HepG2 (cell line): ENCODE measurements at regions not wholly inside any gene's neighbourhood (a gene's known extent, or its start where the extent isn't known, plus 50 kb on each side); places are given as distances from the start of the nearest gene placed in this dataset.

Experiments used
- BRD4 ChIP-seq: sonication (generic); formaldehyde crosslinking; IDR thresholded peaks from 2 replicates; pipeline ENCODE4 v1.4.0; 2020; ENCODE audit warnings: missing genetic modification reagents
- MIER2 ChIP-seq: IDR thresholded peaks from 2 replicates; pipeline ENCODE4 v1.6.1; 2016; ENCODE audit warnings: missing biosample characterization, missing genetic modification reagents
- MXI1 ChIP-seq: IDR thresholded peaks from 3 replicates; pipeline ENCODE4 v1.6.1; 2012; ENCODE audit warnings: low read depth, low read length, inconsistent platforms, borderline replicate concordance
- NFRKB ChIP-seq: fragments of 450-650 bp; IDR thresholded peaks from 2 replicates; pipeline ENCODE4 v1.6.1; 2017
- SAFB2 ChIP-seq: sonication (generic); formaldehyde crosslinking; IDR thresholded peaks from 2 replicates; pipeline ENCODE4 v1.5.1; 2020; ENCODE audit warnings: missing genetic modification reagents, low read depth, mild to moderate bottlenecking, borderline replicate concordance
- SRF ChIP-seq: IDR thresholded peaks from 2 replicates; pipeline ENCODE4 v1.6.1; 2011; ENCODE audit warnings: mild to moderate bottlenecking, low read depth, low read length, moderate library complexity
- SRSF9 ChIP-seq: fragments of 200-400 bp; formaldehyde crosslinking; IDR thresholded peaks from 2 replicates; pipeline ENCODE4 v1.6.1; 2018; ENCODE audit warnings: borderline replicate concordance, mild to moderate bottlenecking, low read depth, low read length; ENCODE audit not compliant: insufficient read depth, poor library complexity, severe bottlenecking
- SUZ12 ChIP-seq: fragments of 150-350 bp; IDR thresholded peaks from 2 replicates; pipeline ENCODE4 v1.6.1; 2014; ENCODE audit warnings: low read depth, low read length
- U2AF2 ChIP-seq: fragments of 200-400 bp; formaldehyde crosslinking; IDR thresholded peaks from 2 replicates; pipeline ENCODE4 v1.6.1; 2017; ENCODE audit warnings: low read depth, mild to moderate bottlenecking, low read length
- ZFAT ChIP-seq: sonication (generic); formaldehyde crosslinking; conservative IDR thresholded peaks from 2 replicates; pipeline ENCODE4 v1.8.1; 2023; ENCODE audit warnings: missing genetic modification reagents, inconsistent platforms
- ZNF24 ChIP-seq: fragments of 450-650 bp; IDR thresholded peaks from 2 replicates; pipeline ENCODE4 v1.6.1; 2017; ENCODE audit warnings: antibody characterized with exemption, mild to moderate bottlenecking
- ZNF678 ChIP-seq: sonication (generic); formaldehyde crosslinking; IDR thresholded peaks from 2 replicates; pipeline ENCODE4 v1.4.0; 2020; ENCODE audit warnings: mild to moderate bottlenecking, missing genetic modification reagents
- ZNF775 ChIP-seq: sonication (generic); formaldehyde crosslinking; IDR thresholded peaks from 2 replicates; pipeline ENCODE4 v1.4.0; 2020; ENCODE audit warnings: missing genetic modification reagents, mild to moderate bottlenecking, moderate library complexity, borderline replicate concordance
- ZNF781 ChIP-seq: sonication (generic); formaldehyde crosslinking; IDR thresholded peaks from 2 replicates; pipeline ENCODE4 v1.5.1; 2020; ENCODE audit warnings: borderline replicate concordance, mild to moderate bottlenecking, missing genetic modification reagents; ENCODE audit errors: not compliant biosample characterization
- TF ChIP-seq, protein P1 (sequence below): sonication (generic); formaldehyde crosslinking; IDR thresholded peaks from 2 replicates; pipeline ENCODE4 v1.8.0; 2022; ENCODE audit warnings: mild to moderate bottlenecking, missing genetic modification reagents, moderate library complexity
- TF ChIP-seq, protein P2 (sequence below): sonication (generic); formaldehyde crosslinking; IDR thresholded peaks from 2 replicates; pipeline ENCODE4 v1.5.0; 2020; ENCODE audit warnings: missing genetic modification reagents
- TF ChIP-seq, protein P3 (sequence below): sonication (generic); formaldehyde crosslinking; IDR thresholded peaks from 2 replicates; pipeline ENCODE4 v1.4.0; 2020; ENCODE audit warnings: missing genetic modification reagents
- TF ChIP-seq, protein P4 (sequence below): sonication (generic); formaldehyde crosslinking; IDR thresholded peaks from 2 replicates; pipeline ENCODE4 v1.4.0; 2020; ENCODE audit warnings: missing genetic modification reagents
- TF ChIP-seq, protein P5 (sequence below): sonication (generic); formaldehyde crosslinking; IDR thresholded peaks from 2 replicates; pipeline ENCODE4 v1.4.0; 2020; ENCODE audit warnings: mild to moderate bottlenecking, missing genetic modification reagents
- TF ChIP-seq, protein P6 (sequence below): sonication (generic); formaldehyde crosslinking; IDR thresholded peaks from 2 replicates; pipeline ENCODE4 v1.9.0; 2021; ENCODE audit warnings: missing genetic modification reagents, borderline replicate concordance

DNA sequence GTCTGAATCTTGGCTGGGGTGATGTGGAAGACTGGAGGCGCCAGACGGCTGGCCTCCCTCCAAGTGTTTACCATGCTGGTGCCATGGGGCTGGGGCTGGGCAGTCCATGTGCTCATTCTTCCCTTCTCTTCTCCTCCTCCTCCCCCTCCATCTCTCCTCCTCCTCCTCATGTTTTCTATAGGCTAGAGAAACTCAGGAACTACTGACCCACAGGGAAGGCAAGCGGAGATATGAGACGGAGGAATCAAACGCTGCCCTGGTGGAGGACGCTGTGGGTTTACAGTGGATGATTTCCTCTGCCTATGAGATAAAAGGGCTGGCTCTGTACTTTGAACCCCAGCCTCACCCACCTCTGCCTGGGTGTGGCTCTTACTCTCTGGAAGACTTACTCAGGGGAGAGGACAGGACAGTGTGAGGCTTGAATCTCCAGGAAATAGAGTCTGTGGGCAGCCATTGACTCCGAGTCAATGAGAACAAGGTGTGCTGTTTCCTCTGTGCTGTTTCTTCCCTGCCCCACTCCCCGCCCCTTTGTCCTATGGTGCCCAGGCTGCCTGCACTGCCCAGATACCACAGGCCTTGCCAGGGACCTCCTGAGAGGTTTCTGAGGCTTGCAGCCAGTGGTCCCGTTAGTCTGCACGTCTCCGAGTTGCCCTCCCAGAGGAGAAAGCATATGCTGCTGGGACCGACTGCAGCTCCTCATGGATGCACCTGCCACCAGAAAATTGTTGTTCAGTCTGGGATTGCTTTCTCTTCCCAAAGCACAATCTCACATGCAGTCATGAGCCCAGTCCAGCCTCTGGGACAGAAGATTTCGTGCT lies 132.6 kb upstream of the ARHGAP5 start (continued):
- TF ChIP-seq SAFB2 (CRISPR knock-in tag) = no peak
- TF ChIP-seq, protein P1, sequence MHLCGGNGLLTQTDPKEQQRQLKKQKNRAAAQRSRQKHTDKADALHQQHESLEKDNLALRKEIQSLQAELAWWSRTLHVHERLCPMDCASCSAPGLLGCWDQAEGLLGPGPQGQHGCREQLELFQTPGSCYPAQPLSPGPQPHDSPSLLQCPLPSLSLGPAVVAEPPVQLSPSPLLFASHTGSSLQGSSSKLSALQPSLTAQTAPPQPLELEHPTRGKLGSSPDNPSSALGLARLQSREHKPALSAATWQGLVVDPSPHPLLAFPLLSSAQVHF (CRISPR knock-in tag) = no peak
- no peak for TF ChIP-seq NFRKB
- no peak for TF ChIP-seq SRF
- no peak for TF ChIP-seq ZFAT (CRISPR knock-in tag)
- no peak for TF ChIP-seq MIER2
- TF ChIP-seq, protein P2, sequence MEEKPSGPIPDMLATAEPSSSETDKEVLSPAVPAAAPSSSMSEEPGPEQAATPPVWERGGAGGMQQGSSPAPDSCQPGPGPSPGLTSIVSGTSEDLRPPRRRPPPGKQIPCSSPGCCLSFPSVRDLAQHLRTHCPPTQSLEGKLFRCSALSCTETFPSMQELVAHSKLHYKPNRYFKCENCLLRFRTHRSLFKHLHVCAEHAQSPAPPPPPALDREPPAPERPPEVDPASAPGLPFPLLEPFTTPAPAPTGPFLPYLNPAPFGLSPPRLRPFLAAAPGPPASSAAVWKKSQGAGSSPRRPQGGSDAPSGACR (CRISPR knock-in tag) = peak; percentile 44; the same call in 1 of the 2 replicates
- TF ChIP-seq BRD4 = peak; percentile 76; the same call in 1 of the 2 replicates
- TF ChIP-seq ZNF24 = peak; percentile 69; the same call in 1 of the 2 replicates
- no peak for TF ChIP-seq ZNF678
- TF ChIP-seq, protein P3, sequence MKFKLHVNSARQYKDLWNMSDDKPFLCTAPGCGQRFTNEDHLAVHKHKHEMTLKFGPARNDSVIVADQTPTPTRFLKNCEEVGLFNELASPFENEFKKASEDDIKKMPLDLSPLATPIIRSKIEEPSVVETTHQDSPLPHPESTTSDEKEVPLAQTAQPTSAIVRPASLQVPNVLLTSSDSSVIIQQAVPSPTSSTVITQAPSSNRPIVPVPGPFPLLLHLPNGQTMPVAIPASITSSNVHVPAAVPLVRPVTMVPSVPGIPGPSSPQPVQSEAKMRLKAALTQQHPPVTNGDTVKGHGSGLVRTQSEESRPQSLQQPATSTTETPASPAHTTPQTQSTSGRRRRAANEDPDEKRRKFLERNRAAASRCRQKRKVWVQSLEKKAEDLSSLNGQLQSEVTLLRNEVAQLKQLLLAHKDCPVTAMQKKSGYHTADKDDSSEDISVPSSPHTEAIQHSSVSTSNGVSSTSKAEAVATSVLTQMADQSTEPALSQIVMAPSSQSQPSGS (CRISPR knock-in tag) = no peak
- peak; percentile 68 for TF ChIP-seq ZNF781
- TF ChIP-seq, protein P4, sequence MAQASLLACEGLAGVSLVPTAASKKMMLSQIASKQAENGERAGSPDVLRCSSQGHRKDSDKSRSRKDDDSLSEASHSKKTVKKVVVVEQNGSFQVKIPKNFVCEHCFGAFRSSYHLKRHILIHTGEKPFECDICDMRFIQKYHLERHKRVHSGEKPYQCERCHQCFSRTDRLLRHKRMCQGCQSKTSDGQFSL (CRISPR knock-in tag) = peak; percentile 54; the same call in 1 of the 2 replicates
- TF ChIP-seq, protein P5, sequence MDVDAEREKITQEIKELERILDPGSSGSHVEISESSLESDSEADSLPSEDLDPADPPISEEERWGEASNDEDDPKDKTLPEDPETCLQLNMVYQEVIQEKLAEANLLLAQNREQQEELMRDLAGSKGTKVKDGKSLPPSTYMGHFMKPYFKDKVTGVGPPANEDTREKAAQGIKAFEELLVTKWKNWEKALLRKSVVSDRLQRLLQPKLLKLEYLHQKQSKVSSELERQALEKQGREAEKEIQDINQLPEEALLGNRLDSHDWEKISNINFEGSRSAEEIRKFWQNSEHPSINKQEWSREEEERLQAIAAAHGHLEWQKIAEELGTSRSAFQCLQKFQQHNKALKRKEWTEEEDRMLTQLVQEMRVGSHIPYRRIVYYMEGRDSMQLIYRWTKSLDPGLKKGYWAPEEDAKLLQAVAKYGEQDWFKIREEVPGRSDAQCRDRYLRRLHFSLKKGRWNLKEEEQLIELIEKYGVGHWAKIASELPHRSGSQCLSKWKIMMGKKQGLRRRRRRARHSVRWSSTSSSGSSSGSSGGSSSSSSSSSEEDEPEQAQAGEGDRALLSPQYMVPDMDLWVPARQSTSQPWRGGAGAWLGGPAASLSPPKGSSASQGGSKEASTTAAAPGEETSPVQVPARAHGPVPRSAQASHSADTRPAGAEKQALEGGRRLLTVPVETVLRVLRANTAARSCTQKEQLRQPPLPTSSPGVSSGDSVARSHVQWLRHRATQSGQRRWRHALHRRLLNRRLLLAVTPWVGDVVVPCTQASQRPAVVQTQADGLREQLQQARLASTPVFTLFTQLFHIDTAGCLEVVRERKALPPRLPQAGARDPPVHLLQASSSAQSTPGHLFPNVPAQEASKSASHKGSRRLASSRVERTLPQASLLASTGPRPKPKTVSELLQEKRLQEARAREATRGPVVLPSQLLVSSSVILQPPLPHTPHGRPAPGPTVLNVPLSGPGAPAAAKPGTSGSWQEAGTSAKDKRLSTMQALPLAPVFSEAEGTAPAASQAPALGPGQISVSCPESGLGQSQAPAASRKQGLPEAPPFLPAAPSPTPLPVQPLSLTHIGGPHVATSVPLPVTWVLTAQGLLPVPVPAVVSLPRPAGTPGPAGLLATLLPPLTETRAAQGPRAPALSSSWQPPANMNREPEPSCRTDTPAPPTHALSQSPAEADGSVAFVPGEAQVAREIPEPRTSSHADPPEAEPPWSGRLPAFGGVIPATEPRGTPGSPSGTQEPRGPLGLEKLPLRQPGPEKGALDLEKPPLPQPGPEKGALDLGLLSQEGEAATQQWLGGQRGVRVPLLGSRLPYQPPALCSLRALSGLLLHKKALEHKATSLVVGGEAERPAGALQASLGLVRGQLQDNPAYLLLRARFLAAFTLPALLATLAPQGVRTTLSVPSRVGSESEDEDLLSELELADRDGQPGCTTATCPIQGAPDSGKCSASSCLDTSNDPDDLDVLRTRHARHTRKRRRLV (CRISPR knock-in tag) = no peak
- TF ChIP-seq, protein P6, sequence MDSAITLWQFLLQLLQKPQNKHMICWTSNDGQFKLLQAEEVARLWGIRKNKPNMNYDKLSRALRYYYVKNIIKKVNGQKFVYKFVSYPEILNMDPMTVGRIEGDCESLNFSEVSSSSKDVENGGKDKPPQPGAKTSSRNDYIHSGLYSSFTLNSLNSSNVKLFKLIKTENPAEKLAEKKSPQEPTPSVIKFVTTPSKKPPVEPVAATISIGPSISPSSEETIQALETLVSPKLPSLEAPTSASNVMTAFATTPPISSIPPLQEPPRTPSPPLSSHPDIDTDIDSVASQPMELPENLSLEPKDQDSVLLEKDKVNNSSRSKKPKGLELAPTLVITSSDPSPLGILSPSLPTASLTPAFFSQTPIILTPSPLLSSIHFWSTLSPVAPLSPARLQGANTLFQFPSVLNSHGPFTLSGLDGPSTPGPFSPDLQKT (CRISPR knock-in tag) = 0 out of 2 replicates have a peak, but pooled peaks have one; percentile 42
- TF ChIP-seq SRSF9 = no peak
- TF ChIP-seq U2AF2 = no peak
- TF ChIP-seq ZNF775 (CRISPR knock-in tag) = no peak
- TF ChIP-seq MXI1 = no peak; the same call in 2 of the 3 replicates
- no peak for TF ChIP-seq SUZ12
